Liver (tissue), 8 donors: ENCODE measurements at regions not wholly inside any gene's neighbourhood (a gene's known extent, or its start where the extent isn't known, plus 50 kb on each side); places are given as distances from the start of the nearest gene placed in this dataset.

Source experiments
- DNase-seq: peaks from one replicate; pipeline ENCODE4 v3.0.0-alpha.2; 2017; ENCODE audit warnings: low spot score
- H3K27ac ChIP-seq, 2 donors: one replicate each; pipeline ENCODE4 v1.7.0; 2013; ENCODE audit warnings: inconsistent platforms in 2 of 2, low read length in 2 of 2, control low read depth in 1 of 2, low read depth in 1 of 2, mild to moderate bottlenecking in 1 of 2
- H3K27me3 ChIP-seq, 4 donors: one replicate each; pipeline versions ENCODE4 v1.6.1 to v1.7.0; 2013; ENCODE audit warnings: low read length in 3 of 4, inconsistent platforms in 1 of 4, mild to moderate bottlenecking in 1 of 4, moderate library complexity in 1 of 4; ENCODE audit not compliant: control insufficient read depth in 4 of 4, insufficient read depth in 4 of 4
- H3K36me3 ChIP-seq, 4 donors: one replicate each; pipeline versions ENCODE4 v1.6.1 to v1.7.0; 2013; ENCODE audit warnings: low read length in 3 of 4, mild to moderate bottlenecking in 3 of 4, low read depth in 1 of 4, moderate library complexity in 1 of 4; ENCODE audit not compliant: control insufficient read depth in 4 of 4, insufficient read depth in 3 of 4
- H3K4me1 ChIP-seq, 4 donors: one replicate each; pipeline versions ENCODE4 v1.6.1 to v1.7.0; 2013; ENCODE audit warnings: low read length in 3 of 4, mild to moderate bottlenecking in 3 of 4, moderate library complexity in 1 of 4; ENCODE audit not compliant: control insufficient read depth in 4 of 4, insufficient read depth in 4 of 4
- H3K4me3 ChIP-seq, 3 donors: one replicate each; pipeline versions ENCODE4 v1.6.1 to v1.7.0; 2013; ENCODE audit warnings: low read length in 3 of 3, control low read depth in 1 of 3, low read depth in 1 of 3, mild to moderate bottlenecking in 1 of 3
- H3K9ac ChIP-seq, 2 donors: one replicate each; pipeline ENCODE4 v1.7.0; 2013; ENCODE audit warnings: low read length in 2 of 2, mild to moderate bottlenecking in 2 of 2, moderate library complexity in 2 of 2, control low read depth in 1 of 2, low read depth in 1 of 2
- H3K9me3 ChIP-seq, 4 donors: one replicate each; pipeline versions ENCODE4 v1.6.1 to v1.7.0; 2013; ENCODE audit warnings: low read length in 3 of 4; ENCODE audit not compliant: control insufficient read depth in 4 of 4
- ATF3 ChIP-seq: IDR thresholded peaks from 2 replicates; pipeline ENCODE4 v1.6.1; 2016; ENCODE audit warnings: antibody characterized with exemption
- CTCF ChIP-seq: fragments of 150-350 bp; IDR thresholded peaks from 2 replicates; pipeline ENCODE4 v1.5.1; 2017; ENCODE audit warnings: improper control_type of control experiment, low read depth, low read length; ENCODE audit not compliant: missing input control
- EGR1 ChIP-seq, 2 donors: IDR thresholded peaks; 2 replicates each; pipeline ENCODE4 v1.6.1; 2016 to 2018; ENCODE audit warnings: antibody characterized with exemption in 2 of 2, low read depth in 2 of 2
- FOXA2 ChIP-seq: IDR thresholded peaks from 2 replicates; pipeline ENCODE4 v1.6.1; 2016; ENCODE audit warnings: antibody characterized with exemption
- GABPA ChIP-seq, 2 donors: IDR thresholded peaks in 1 of 2; conservative IDR thresholded peaks in 1 of 2; 2 replicates each; pipeline ENCODE4 v1.6.1; 2016; ENCODE audit warnings: antibody characterized with exemption in 2 of 2, mild to moderate bottlenecking in 1 of 2, moderate library complexity in 1 of 2
- HNF4A ChIP-seq, 2 donors: conservative IDR thresholded peaks; 2 replicates each; pipeline ENCODE4 v1.6.1; 2016; ENCODE audit warnings: antibody characterized with exemption in 2 of 2, mild to moderate bottlenecking in 2 of 2
- HNF4G ChIP-seq: IDR thresholded peaks from 2 replicates; pipeline ENCODE4 v1.6.1; 2016; ENCODE audit warnings: antibody characterized with exemption
- JUND ChIP-seq, 2 donors: IDR thresholded peaks; 2 replicates each; pipeline ENCODE4 v1.6.1; 2016; ENCODE audit warnings: antibody characterized with exemption in 2 of 2
- MAX ChIP-seq: IDR thresholded peaks from 2 replicates; pipeline ENCODE4 v1.6.1; 2016; ENCODE audit warnings: antibody characterized with exemption
- NR2F2 ChIP-seq: IDR thresholded peaks from 2 replicates; pipeline ENCODE4 v1.6.1; 2016; ENCODE audit warnings: antibody characterized with exemption
- REST ChIP-seq: IDR thresholded peaks from 2 replicates; pipeline ENCODE4 v1.6.1; 2016; ENCODE audit warnings: antibody characterized with exemption, mild to moderate bottlenecking
- RXRA ChIP-seq, 2 donors: IDR thresholded peaks; 2 replicates each; pipeline ENCODE4 v1.6.1; 2017 to 2018; ENCODE audit warnings: antibody characterized with exemption in 2 of 2, mild to moderate bottlenecking in 1 of 2
- SP1 ChIP-seq: IDR thresholded peaks from 2 replicates; pipeline ENCODE4 v1.6.1; 2018; ENCODE audit warnings: antibody characterized with exemption, mild to moderate bottlenecking
- TAF1 ChIP-seq: conservative IDR thresholded peaks from 2 replicates; pipeline ENCODE4 v1.6.1; 2016; ENCODE audit warnings: antibody characterized with exemption, mild to moderate bottlenecking
- YY1 ChIP-seq: IDR thresholded peaks from 2 replicates; pipeline ENCODE4 v1.6.1; 2016; ENCODE audit warnings: antibody characterized with exemption, mild to moderate bottlenecking
- ZBTB33 ChIP-seq: IDR thresholded peaks from 2 replicates; pipeline ENCODE4 v1.6.1; 2016; ENCODE audit warnings: antibody characterized with exemption
- WGBS: extraction: QIAGEN DNeasy Blood & Tissue Kit; methylation state at CpG from one replicate; pipeline ENCODE4 v1.1.7; 2013; 5-methylcytosine and 5-hydroxymethylcytosine counted together
- donor health status: healthy.
- donor health status: healthy.
- donor health status: healthy.
- donor health status: healthy.
- donor health status: healthy.

- H3K4me1 ChIP-seq = peaks cover 0 to 4% (median 0%) of the 10 kb centered on the region in 4 donors
- no peak overlapping the region for H3K9ac ChIP-seq
- H3K36me3 ChIP-seq = no peaks in the 10 kb centered on the region
- TF ChIP-seq GABPA (IDR thresholded peaks at IDR 0.05 in 1 of 2, conservative IDR thresholded peaks at IDR 0.05 in 1 of 2) (no peak), FOXA2 (no peak), HNF4A (conservative IDR thresholded peaks at IDR 0.05) (no peak), ZBTB33 (no peak), ATF3 (no peak), SP1 (no peak), TAF1 (no peak), JUND (IDR thresholded peaks at IDR 0.05) (no peak), YY1 (no peak), EGR1 (IDR thresholded peaks at IDR 0.05; ENCODE audit: low read depth in 2 of 2) (no peak), RXRA (IDR thresholded peaks at IDR 0.05) (no peak), REST (no peak), NR2F2 (no peak), MAX (no peak), HNF4G (no peak), CTCF (no peak)
- DNase-seq = no peak
- H3K4me3 ChIP-seq = no peak overlapping the region
- no peaks in the 10 kb centered on the region for H3K9me3 ChIP-seq
- H3K27me3 ChIP-seq = peaks cover 0 to 3% (median 0%) of the 10 kb centered on the region in 4 donors
- no peak overlapping the region for H3K27ac ChIP-seq
- WGBS = 87% methylated on average over 14 of the region's 14 CpGs
These were observed 83.5 kb upstream of the SULF2 start for GRCh38 chr20:47868744-47869143.

- H3K9ac ChIP-seq = no peak overlapping the region
- H3K27ac ChIP-seq = no peak overlapping the region
- TF ChIP-seq RXRA (IDR thresholded peaks at IDR 0.05) (no peak), ZBTB33 (no peak), GABPA (IDR thresholded peaks at IDR 0.05 in 1 of 2, conservative IDR thresholded peaks at IDR 0.05 in 1 of 2) (no peak), YY1 (no peak), ATF3 (no peak), JUND (IDR thresholded peaks at IDR 0.05) (no peak), SP1 (no peak), NR2F2 (no peak), REST (no peak), HNF4A (conservative IDR thresholded peaks at IDR 0.05) (no peak)
- H3K27me3 ChIP-seq = peaks cover 0 to 4% (median 0%) of the 10 kb centered on the region in 4 donors
- H3K4me1 ChIP-seq = peaks cover 0 to 4% (median 0%) of the 10 kb centered on the region in 4 donors
- WGBS = 88% methylated on average over 11 of the region's 11 CpGs
- H3K9me3 ChIP-seq = peaks cover 0 to 2% (median under 1%) of the 10 kb centered on the region in 4 donors
- no peak overlapping the region for H3K4me3 ChIP-seq
- DNase-seq = no peak
- H3K36me3 ChIP-seq = no peaks in the 10 kb centered on the region
These were observed 83.0 kb upstream of the SULF2 start for GRCh38 chr20:47868236-47868635.
